PC-9 (cell line): ENCODE measurements at regions not wholly inside any gene's neighbourhood (a gene's known extent, or its start where the extent isn't known, plus 50 kb on each side); places are given as distances from the start of the nearest gene placed in this dataset.

Source experiments
- BruUV-seq: library from RNA; stranded (reverse); fragments of 400-500 nt; replicated peaks from 2 replicates; lab custom pipeline; 2021; lab: Mats Ljungman, UMichigan
- CTCF ChIA-PET: fragments of 300-600 bp; sonication (Branson Sonifier 250); formaldehyde crosslinking; loops from one replicate; lab custom pipeline; 2022; ENCODE audit warnings: antibody characterized with exemption; lab: Charles Lee
- POLR2A ChIA-PET: fragments of 300-600 bp; sonication (Branson Sonifier 250); formaldehyde crosslinking; loops from one replicate; lab custom pipeline; 2022; ENCODE audit warnings: antibody characterized with exemption; ENCODE audit not compliant: unreplicated experiment; lab: Charles Lee
- DNase-seq, 2 experiments: peaks; one replicate each; pipeline versions ENCODE4 v3.0.0 to v3.0.0-alpha.2; 2015 to 2022; ENCODE audit warnings: mixed read lengths in 1 of 2
- H2AFZ ChIP-seq: fragments of 200-600 bp; sonication (generic); 2 replicates; pipeline ENCODE4 v1.8.1; 2017; ENCODE audit warnings: antibody characterized with exemption
- H3F3A ChIP-seq: fragments of 200-600 bp; sonication (generic); 2 replicates; pipeline ENCODE4 v1.8.1; 2017; ENCODE audit warnings: antibody characterized with exemption, mild to moderate bottlenecking, low read depth; ENCODE audit not compliant: insufficient read depth
- H3K27ac ChIP-seq: fragments of 200-600 bp; sonication (generic); 2 replicates; pipeline ENCODE4 v1.6.1; 2016; ENCODE audit warnings: mixed run types
- H3K27me3 ChIP-seq: fragments of 200-600 bp; sonication (generic); 2 replicates; pipeline ENCODE4 v1.6.1; 2016; ENCODE audit warnings: low read depth, mixed run types; ENCODE audit not compliant: insufficient read depth
- H3K36me3 ChIP-seq: fragments of 200-600 bp; sonication (generic); 2 replicates; pipeline ENCODE4 v1.6.1; 2016; ENCODE audit warnings: low read depth, mixed run types
- H3K4me1 ChIP-seq: fragments of 200-600 bp; sonication (generic); replicated peaks from 2 replicates; pipeline ENCODE4 v1.6.1; 2016; ENCODE audit warnings: mixed run types; ENCODE audit not compliant: insufficient read depth
- H3K4me2 ChIP-seq: fragments of 200-600 bp; sonication (generic); 2 replicates; pipeline ENCODE4 v1.6.1; 2017; ENCODE audit warnings: mixed run types
- H3K4me3 ChIP-seq: fragments of 200-600 bp; sonication (generic); 2 replicates; pipeline ENCODE4 v1.6.1; 2016; ENCODE audit warnings: mixed run types
- H3K79me2 ChIP-seq: fragments of 200-600 bp; sonication (generic); 2 replicates; pipeline ENCODE4 v1.6.1; 2017; ENCODE audit warnings: low read depth, mixed run types
- H3K9me2 ChIP-seq: fragments of 200-600 bp; sonication (generic); 2 replicates; pipeline ENCODE4 v1.8.1; 2017; ENCODE audit warnings: mild to moderate bottlenecking; ENCODE audit not compliant: insufficient read depth
- H3K9me3 ChIP-seq: fragments of 200-600 bp; sonication (generic); 2 replicates; pipeline ENCODE4 v1.8.1; 2016; ENCODE audit warnings: low read depth; ENCODE audit not compliant: insufficient read depth
- H4K20me1 ChIP-seq: fragments of 200-600 bp; sonication (generic); 2 replicates; pipeline ENCODE4 v1.8.1; 2017; ENCODE audit not compliant: insufficient read depth
- CTCF ChIP-seq: fragments of 200-600 bp; sonication (generic); conservative IDR thresholded peaks from 2 replicates; pipeline ENCODE4 v1.6.1; 2017; ENCODE audit warnings: mixed run types, antibody characterized with exemption, mild to moderate bottlenecking, moderate library complexity
- EZH2 ChIP-seq: fragments of 200-600 bp; sonication (generic); IDR thresholded peaks from 2 replicates; pipeline ENCODE4 v1.8.0; 2017; ENCODE audit warnings: antibody characterized with exemption, low read depth
- intact Hi-C: fragments of 100-400 bp; cut with micrococcal nuclease; formaldehyde crosslinking; loops from one replicate; pipeline ENCODE4 v1.10.0; 2022; ENCODE audit not compliant: unreplicated experiment

- Histone ChIP-seq H3K4me3 (no peak overlapping the region), H4K20me1 (no peaks in the 10 kb centered on the region), H3K79me2 (no peaks in the 10 kb centered on the region), H3K4me1 (peaks cover 14% of the 10 kb centered on the region), H3K4me2 (no peak overlapping the region), H3K27ac (no peak overlapping the region), H3K27me3 (no peaks in the 10 kb centered on the region), H2AFZ (no peak overlapping the region), H3K9me2 (no peaks in the 10 kb centered on the region), H3K36me3 (no peaks in the 10 kb centered on the region), H3K9me3 (no peaks in the 10 kb centered on the region; the same call in 1 of the 2 replicates), H3F3A (0 out of 2 replicates have a peak, but pooled peaks cover under 1% of the 10 kb centered on the region)
- POLR2A ChIA-PET, result no interaction called here
- intact Hi-C loops, result loop anchor here (10.0 kb wide), 1 partner anchor 310 kb away; no protein-coding TSS in a partner anchor
- TF ChIP-seq CTCF, result no peak
- TF ChIP-seq EZH2, result no peak
- DNase-seq, result no peak
- CTCF ChIA-PET, result no interaction called here
- no TSS peak for BruUV-seq
Observed at GRCh38 chr15:95565016-95565600, 765.4 kb upstream of the NR2F2 start.

GRCh38 chr15:95565690-95566089 is 764.8 kb upstream of the NR2F2 start:
- ChIA-PET CTCF (no interaction called here), POLR2A (no interaction called here)
- no peak for DNase-seq
- BruUV-seq, result no TSS peak
- Histone ChIP-seq H3K9me3 (no peaks in the 10 kb centered on the region; the same call in 1 of the 2 replicates), H4K20me1 (no peaks in the 10 kb centered on the region), H3F3A (no peaks in the 10 kb centered on the region), H3K4me2 (no peak overlapping the region), H3K9me2 (no peaks in the 10 kb centered on the region), H3K79me2 (no peaks in the 10 kb centered on the region), H3K4me3 (no peak overlapping the region), H3K27ac (no peak overlapping the region), H3K4me1 (peaks cover 13% of the 10 kb centered on the region), H3K27me3 (no peaks in the 10 kb centered on the region), H2AFZ (no peak overlapping the region), H3K36me3 (no peaks in the 10 kb centered on the region)
- no peak for TF ChIP-seq EZH2
- no peak for TF ChIP-seq CTCF
- intact Hi-C loops, result loop anchor here (10.0 kb wide), 1 partner anchor 309 kb away; no protein-coding TSS in a partner anchor

DNA sequence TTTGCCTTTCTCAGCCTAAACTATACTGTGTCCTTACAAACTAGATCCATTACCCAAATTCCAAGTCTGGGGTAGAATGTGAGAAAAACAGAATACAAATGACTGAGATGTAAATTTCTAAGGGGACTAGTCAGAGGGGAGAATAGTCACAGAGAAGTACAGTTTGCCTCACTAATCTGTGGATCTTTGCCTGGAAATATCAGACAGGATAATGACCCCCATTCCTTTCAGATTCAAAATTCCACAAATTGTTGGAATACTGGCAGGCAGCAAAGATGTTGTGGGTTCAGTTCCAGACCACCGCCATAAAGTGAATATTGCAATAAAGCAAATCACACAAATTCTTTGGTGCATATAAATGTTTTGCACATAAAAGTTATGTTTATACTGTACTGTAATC is 762.8 kb upstream of the NR2F2 start:
- intact Hi-C loops, result loop anchor here (10.0 kb wide), 1 partner anchor 307 kb away; no protein-coding TSS in a partner anchor
- TF ChIP-seq EZH2 (no peak), CTCF (no peak)
- no peaks in the 10 kb centered on the region for H3K9me2 ChIP-seq
- H3K27ac ChIP-seq, result no peak overlapping the region
- H3K79me2 ChIP-seq, result no peaks in the 10 kb centered on the region
- POLR2A ChIA-PET, result no interaction called here
- BruUV-seq, result no TSS peak
- H3F3A ChIP-seq, result no peaks in the 10 kb centered on the region
- DNase-seq, result no peak
- no peaks in the 10 kb centered on the region for H4K20me1 ChIP-seq
- peaks cover 13% of the 10 kb centered on the region for H3K4me1 ChIP-seq
- H3K9me3 ChIP-seq, result no peaks in the 10 kb centered on the region
- no peak overlapping the region for H3K4me2 ChIP-seq
- H2AFZ ChIP-seq, result no peak overlapping the region
- H3K36me3 ChIP-seq, result no peaks in the 10 kb centered on the region
- no peak overlapping the region for H3K4me3 ChIP-seq
- CTCF ChIA-PET, result no interaction called here
- no peaks in the 10 kb centered on the region for H3K27me3 ChIP-seq
